ENCODE measurements at regions not wholly inside any gene's neighbourhood (a gene's known extent, or its start where the extent isn't known, plus 50 kb on each side); places are given as distances from the start of the nearest gene placed in this dataset.

GRCh38 chr16:54422569-54422978 lies 136.0 kb upstream of the IRX3 start:
- no peaks in the 10 kb centered on the region for H3K36me3 ChIP-seq
- no peak for DNase-seq
- no peaks in the 10 kb centered on the region for H3K4me1 ChIP-seq
- no peak overlapping the region for H3K27ac ChIP-seq
- H3K4me3 ChIP-seq, result no peak overlapping the region
- no peaks in the 10 kb centered on the region for H3K27me3 ChIP-seq
- intact Hi-C loops (cut with DNase I; ENCODE audit: low total_unique reads), result no loop called here
- no peaks in the 10 kb centered on the region for H3K9me3 ChIP-seq
- TF ChIP-seq, protein P1, sequence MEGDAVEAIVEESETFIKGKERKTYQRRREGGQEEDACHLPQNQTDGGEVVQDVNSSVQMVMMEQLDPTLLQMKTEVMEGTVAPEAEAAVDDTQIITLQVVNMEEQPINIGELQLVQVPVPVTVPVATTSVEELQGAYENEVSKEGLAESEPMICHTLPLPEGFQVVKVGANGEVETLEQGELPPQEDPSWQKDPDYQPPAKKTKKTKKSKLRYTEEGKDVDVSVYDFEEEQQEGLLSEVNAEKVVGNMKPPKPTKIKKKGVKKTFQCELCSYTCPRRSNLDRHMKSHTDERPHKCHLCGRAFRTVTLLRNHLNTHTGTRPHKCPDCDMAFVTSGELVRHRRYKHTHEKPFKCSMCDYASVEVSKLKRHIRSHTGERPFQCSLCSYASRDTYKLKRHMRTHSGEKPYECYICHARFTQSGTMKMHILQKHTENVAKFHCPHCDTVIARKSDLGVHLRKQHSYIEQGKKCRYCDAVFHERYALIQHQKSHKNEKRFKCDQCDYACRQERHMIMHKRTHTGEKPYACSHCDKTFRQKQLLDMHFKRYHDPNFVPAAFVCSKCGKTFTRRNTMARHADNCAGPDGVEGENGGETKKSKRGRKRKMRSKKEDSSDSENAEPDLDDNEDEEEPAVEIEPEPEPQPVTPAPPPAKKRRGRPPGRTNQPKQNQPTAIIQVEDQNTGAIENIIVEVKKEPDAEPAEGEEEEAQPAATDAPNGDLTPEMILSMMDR (IDR thresholded peaks at IDR 0.05), result no peak
- no peak for TF ChIP-seq POLR2A (IDR thresholded peaks at IDR 0.05)

DNA sequence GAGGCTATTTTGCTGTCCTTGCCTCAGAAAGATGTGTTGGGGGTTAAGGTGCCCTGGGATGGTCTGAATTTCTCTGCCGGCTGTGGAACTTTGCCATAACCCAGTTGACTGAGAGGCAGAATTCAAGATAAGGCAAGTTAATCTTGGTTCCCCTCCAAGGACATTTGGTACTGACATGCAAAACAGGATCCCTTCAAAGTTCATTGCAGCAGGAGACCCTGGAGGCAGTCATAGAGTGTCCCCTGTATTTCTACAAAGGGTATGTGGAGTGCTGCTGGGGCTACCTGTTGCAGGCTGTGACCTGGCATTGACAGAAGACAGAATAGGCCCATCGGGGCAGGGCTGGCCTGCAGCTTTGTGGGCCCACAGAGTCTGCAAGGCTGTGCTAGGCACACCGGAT lies 135.6 kb upstream of the IRX3 start:
- no peak for TF ChIP-seq POLR2A (IDR thresholded peaks at IDR 0.05)
- TF ChIP-seq, protein P1 (IDR thresholded peaks at IDR 0.05), result no peak
- intact Hi-C loops (cut with DNase I; ENCODE audit: low total_unique reads), result no loop called here
- Histone ChIP-seq H3K27ac (no peak overlapping the region), H3K27me3 (no peaks in the 10 kb centered on the region), H3K4me1 (no peaks in the 10 kb centered on the region), H3K4me3 (no peak overlapping the region), H3K36me3 (no peaks in the 10 kb centered on the region), H3K9me3 (no peaks in the 10 kb centered on the region)
- DNase-seq, result no peak

DNA sequence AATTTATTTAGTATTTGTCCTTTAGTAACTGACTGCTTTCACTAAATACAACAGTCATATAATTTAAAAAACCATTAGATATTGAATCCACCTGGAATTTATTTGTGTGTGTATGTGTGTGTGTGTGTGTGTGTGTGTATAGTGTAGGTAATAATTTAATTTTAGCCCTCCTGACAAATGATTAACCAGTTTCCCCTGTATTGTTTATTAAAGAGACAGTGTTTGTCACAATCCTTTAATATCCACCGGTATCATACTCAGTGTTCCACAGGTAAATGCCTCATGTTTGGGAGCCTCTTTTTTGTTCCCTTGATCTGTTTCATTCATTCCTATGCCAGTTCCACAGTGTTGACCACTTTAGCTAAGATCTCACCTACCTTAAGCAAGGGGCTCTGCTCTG lies 134.6 kb upstream of the IRX3 start:
- TF ChIP-seq POLR2A (IDR thresholded peaks at IDR 0.05), result no peak
- TF ChIP-seq, protein P1 (IDR thresholded peaks at IDR 0.05), result no peak
- Histone ChIP-seq H3K4me3 (no peak overlapping the region), H3K27ac (no peak overlapping the region), H3K4me1 (no peaks in the 10 kb centered on the region), H3K27me3 (no peaks in the 10 kb centered on the region), H3K9me3 (no peaks in the 10 kb centered on the region), H3K36me3 (no peaks in the 10 kb centered on the region)
- intact Hi-C loops (cut with DNase I; ENCODE audit: low total_unique reads), result no loop called here
- DNase-seq, result no peak

DNA sequence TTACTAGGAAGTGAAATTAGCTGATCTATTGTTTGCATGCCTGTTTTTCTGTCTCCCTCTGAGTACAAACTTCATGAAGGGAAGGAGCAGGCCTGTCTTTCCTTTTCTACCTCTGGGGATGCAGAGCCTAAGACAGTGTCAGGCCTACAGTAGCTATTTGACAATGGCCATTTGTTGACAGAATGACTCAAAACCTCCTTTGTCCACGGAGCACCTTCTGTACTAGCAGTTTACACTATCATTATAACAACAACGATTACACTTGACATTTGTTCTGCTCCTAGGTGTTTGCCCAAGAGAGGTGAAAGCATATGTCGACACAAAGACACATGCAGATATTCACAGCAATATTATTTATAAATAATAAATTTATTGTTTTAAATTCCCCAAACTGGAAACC lies 132.3 kb upstream of the IRX3 start:
- Histone ChIP-seq H3K9me3 (no peaks in the 10 kb centered on the region), H3K27ac (no peak overlapping the region), H3K4me1 (no peaks in the 10 kb centered on the region), H3K4me3 (no peak overlapping the region), H3K36me3 (no peaks in the 10 kb centered on the region), H3K27me3 (no peaks in the 10 kb centered on the region)
- DNase-seq, result no peak
- intact Hi-C loops (cut with DNase I; ENCODE audit: low total_unique reads), result no loop called here
- TF ChIP-seq, protein P1 (IDR thresholded peaks at IDR 0.05), result no peak
- TF ChIP-seq POLR2A (IDR thresholded peaks at IDR 0.05), result no peak

GRCh38 chr16:54417384-54417783 lies 130.8 kb upstream of the IRX3 start:
- DNase-seq, result no peak
- no peaks in the 10 kb centered on the region for H3K36me3 ChIP-seq
- H3K4me3 ChIP-seq, result no peak overlapping the region
- intact Hi-C loops (cut with DNase I; ENCODE audit: low total_unique reads), result no loop called here
- H3K9me3 ChIP-seq, result no peaks in the 10 kb centered on the region
- no peaks in the 10 kb centered on the region for H3K27me3 ChIP-seq
- TF ChIP-seq, protein P1 (IDR thresholded peaks at IDR 0.05), result no peak
- no peak for TF ChIP-seq POLR2A (IDR thresholded peaks at IDR 0.05)
- H3K27ac ChIP-seq, result no peak overlapping the region
- H3K4me1 ChIP-seq, result no peaks in the 10 kb centered on the region
